Karpas-422 (cell line): ENCODE measurements at regions not wholly inside any gene's neighbourhood (a gene's known extent, or its start where the extent isn't known, plus 50 kb on each side); places are given as distances from the start of the nearest gene placed in this dataset.

Experiments used
- DNase-seq: peaks from one replicate; pipeline ENCODE4 v3.0.0-alpha.2; 2015
- H2AFZ ChIP-seq: fragments of 200-600 bp; sonication (generic); 2 replicates; pipeline ENCODE4 v1.6.1; 2014; ENCODE audit warnings: antibody characterized with exemption, low read length, mixed read lengths
- H3K27ac ChIP-seq: fragments of 200-600 bp; sonication (generic); 2 replicates; pipeline ENCODE4 v1.5.1; 2014; ENCODE audit warnings: mild to moderate bottlenecking, low read length, moderate library complexity
- H3K27me3 ChIP-seq: fragments of 200-600 bp; sonication (generic); 2 replicates; pipeline ENCODE4 v1.6.1; 2014; ENCODE audit warnings: low read length, mixed read lengths
- H3K36me3 ChIP-seq: fragments of 200-600 bp; sonication (generic); 2 replicates; pipeline ENCODE4 v1.6.1; 2014; ENCODE audit warnings: low read length, mixed read lengths; ENCODE audit not compliant: insufficient read depth
- H3K4me1 ChIP-seq: fragments of 200-600 bp; sonication (generic); 2 replicates; pipeline ENCODE4 v1.6.1; 2014; ENCODE audit warnings: mild to moderate bottlenecking, low read length, mixed read lengths
- H3K4me2 ChIP-seq: fragments of 200-600 bp; sonication (generic); 2 replicates; pipeline ENCODE4 v1.6.1; 2014; ENCODE audit warnings: low read length, low read depth, mild to moderate bottlenecking; ENCODE audit not compliant: poor library complexity, severe bottlenecking
- H3K4me3 ChIP-seq: fragments of 200-600 bp; sonication (generic); 2 replicates; pipeline ENCODE4 v1.5.1; 2014; ENCODE audit warnings: mild to moderate bottlenecking, antibody characterized with exemption, low read length, mixed read lengths
- H3K79me2 ChIP-seq: fragments of 200-600 bp; sonication (generic); 2 replicates; pipeline ENCODE4 v1.6.1; 2014; ENCODE audit warnings: mild to moderate bottlenecking, low read length, mixed read lengths
- H3K9ac ChIP-seq: fragments of 200-600 bp; sonication (generic); 2 replicates; pipeline ENCODE4 v1.6.0; 2014; ENCODE audit warnings: low read length
- H3K9me2 ChIP-seq: fragments of 200-600 bp; sonication (generic), shearing (Covaris generic); replicated peaks from 2 replicates; pipeline ENCODE4 v1.6.0; 2014; ENCODE audit warnings: mild to moderate bottlenecking, low read length, moderate library complexity; ENCODE audit not compliant: insufficient read depth
- H3K9me3 ChIP-seq: fragments of 300-700, 200-600 bp; sonication (generic); 2 replicates; pipeline ENCODE4 v1.6.1; 2014; ENCODE audit warnings: low read length, mixed read lengths
- H4K20me1 ChIP-seq: fragments of 200-600 bp; sonication (generic); 2 replicates; pipeline ENCODE4 v1.6.1; 2014; ENCODE audit warnings: mild to moderate bottlenecking, antibody characterized with exemption, low read length, low read depth; ENCODE audit not compliant: insufficient read depth

GRCh38 chr10:124328477-124329220, 90.1 kb downstream of the OAT start:
- no peak for DNase-seq
- Histone ChIP-seq H3K4me2 (no peak overlapping the region), H4K20me1 (no peaks in the 10 kb centered on the region), H3K36me3 (no peaks in the 10 kb centered on the region), H3K79me2 (no peaks in the 10 kb centered on the region), H3K4me3 (no peak overlapping the region), H3K4me1 (no peaks in the 10 kb centered on the region), H3K27ac (no peak overlapping the region), H3K9me2 (no peaks in the 10 kb centered on the region), H3K9me3 (peaks cover 3% of the 10 kb centered on the region; the same call in 1 of the 2 replicates), H3K27me3 (no peaks in the 10 kb centered on the region; the same call in 1 of the 2 replicates), H2AFZ (no peak overlapping the region), H3K9ac (no peak overlapping the region)

GRCh38 chr10:124325998-124326636, 92.6 kb downstream of the OAT start:
- H3K79me2 ChIP-seq = no peaks in the 10 kb centered on the region
- H3K9me2 ChIP-seq = no peaks in the 10 kb centered on the region
- H3K4me2 ChIP-seq = no peak overlapping the region
- H3K27ac ChIP-seq = no peak overlapping the region
- no peak overlapping the region for H3K4me3 ChIP-seq
- no peaks in the 10 kb centered on the region for H3K27me3 ChIP-seq
- H3K9me3 ChIP-seq = no peaks in the 10 kb centered on the region
- no peaks in the 10 kb centered on the region for H3K4me1 ChIP-seq
- no peaks in the 10 kb centered on the region for H4K20me1 ChIP-seq
- H3K9ac ChIP-seq = no peak overlapping the region
- H3K36me3 ChIP-seq = no peaks in the 10 kb centered on the region
- DNase-seq = no peak
- no peak overlapping the region for H2AFZ ChIP-seq

GRCh38 chr10:124325633-124325914, 93.1 kb downstream of the OAT start:
- no peak overlapping the region for H3K27ac ChIP-seq
- H3K4me1 ChIP-seq = no peaks in the 10 kb centered on the region
- no peak for DNase-seq
- no peaks in the 10 kb centered on the region for H3K9me2 ChIP-seq
- H3K4me2 ChIP-seq = no peak overlapping the region
- H3K36me3 ChIP-seq = no peaks in the 10 kb centered on the region
- H3K27me3 ChIP-seq = no peaks in the 10 kb centered on the region
- no peak overlapping the region for H3K9ac ChIP-seq
- no peak overlapping the region for H2AFZ ChIP-seq
- H4K20me1 ChIP-seq = no peaks in the 10 kb centered on the region
- H3K4me3 ChIP-seq = no peak overlapping the region
- no peaks in the 10 kb centered on the region for H3K9me3 ChIP-seq
- H3K79me2 ChIP-seq = no peaks in the 10 kb centered on the region

- H3K9me2 ChIP-seq = no peaks in the 10 kb centered on the region
- DNase-seq = no peak
These were observed 93.7 kb downstream of the OAT start for GRCh38 chr10:124324856-124325632.

GRCh38 chr10:124324451-124324850, 94.3 kb downstream of the OAT start:
- DNase-seq = no peak
- Histone ChIP-seq H3K9me2 (no peaks in the 10 kb centered on the region), H3K4me2 (no peak overlapping the region), H3K4me1 (no peaks in the 10 kb centered on the region), H3K9ac (no peak overlapping the region), H3K79me2 (no peaks in the 10 kb centered on the region), H2AFZ (no peak overlapping the region), H3K27ac (no peak overlapping the region), H3K9me3 (no peaks in the 10 kb centered on the region), H3K27me3 (no peaks in the 10 kb centered on the region), H3K4me3 (no peak overlapping the region), H3K36me3 (no peaks in the 10 kb centered on the region), H4K20me1 (no peaks in the 10 kb centered on the region)

More at GRCh38 chr10:124324856-124325632, 93.7 kb downstream of the OAT start:
- Histone ChIP-seq H3K4me1 (no peaks in the 10 kb centered on the region), H3K36me3 (no peaks in the 10 kb centered on the region), H3K79me2 (no peaks in the 10 kb centered on the region), H3K9ac (no peak overlapping the region), H3K4me3 (no peak overlapping the region), H2AFZ (no peak overlapping the region), H3K27ac (no peak overlapping the region), H3K9me3 (no peaks in the 10 kb centered on the region), H3K27me3 (no peaks in the 10 kb centered on the region), H4K20me1 (no peaks in the 10 kb centered on the region), H3K4me2 (no peak overlapping the region)

GRCh38 chr10:124323806-124324205, 94.9 kb downstream of the OAT start:
- no peak overlapping the region for H3K27ac ChIP-seq
- no peaks in the 10 kb centered on the region for H3K27me3 ChIP-seq
- H3K4me2 ChIP-seq = no peak overlapping the region
- no peaks in the 10 kb centered on the region for H3K4me1 ChIP-seq
- no peak overlapping the region for H3K4me3 ChIP-seq
- H3K9me3 ChIP-seq = no peaks in the 10 kb centered on the region
- H3K79me2 ChIP-seq = no peaks in the 10 kb centered on the region
- H4K20me1 ChIP-seq = no peaks in the 10 kb centered on the region
- H2AFZ ChIP-seq = no peak overlapping the region
- H3K36me3 ChIP-seq = no peaks in the 10 kb centered on the region
- no peak for DNase-seq
- H3K9me2 ChIP-seq = no peaks in the 10 kb centered on the region
- no peak overlapping the region for H3K9ac ChIP-seq

GRCh38 chr10:124323111-124323725, 95.5 kb downstream of the OAT start:
- DNase-seq = no peak
- Histone ChIP-seq H3K4me2 (no peak overlapping the region), H3K9me2 (no peaks in the 10 kb centered on the region), H2AFZ (no peak overlapping the region), H3K27me3 (no peaks in the 10 kb centered on the region), H3K4me3 (no peak overlapping the region), H3K36me3 (no peaks in the 10 kb centered on the region), H3K4me1 (no peaks in the 10 kb centered on the region), H3K9ac (no peak overlapping the region), H3K27ac (no peak overlapping the region), H4K20me1 (no peaks in the 10 kb centered on the region), H3K79me2 (no peaks in the 10 kb centered on the region), H3K9me3 (no peaks in the 10 kb centered on the region)
